Midbrain (tissue), 1 donor: ENCODE measurements at regions not wholly inside any gene's neighbourhood (a gene's known extent, or its start where the extent isn't known, plus 50 kb on each side); places are given as distances from the start of the nearest gene placed in this dataset.

ENCODE experiments used
- DNase-seq: peaks from one replicate; lab custom pipeline; 2025; lab: John Stamatoyannopoulos, UW

- no peak for DNase-seq
These were observed 659.4 kb upstream of the FZD8 start for GRCh38 chr10:36301539-36301938.

- DNase-seq: no peak
These were observed 659.0 kb upstream of the FZD8 start for GRCh38 chr10:36301139-36301538.

- DNase-seq: no peak
These were observed 641.7 kb upstream of the FZD8 start for GRCh38 chr10:36283827-36284226.

- DNase-seq: no peak
These were observed 639.8 kb upstream of the FZD8 start for GRCh38 chr10:36281831-36282331.

- no peak for DNase-seq
These were observed 638.9 kb upstream of the FZD8 start for GRCh38 chr10:36280890-36281499.

- no peak for DNase-seq
These were observed 638.2 kb upstream of the FZD8 start for GRCh38 chr10:36280321-36280741.

GRCh38 chr10:36278176-36278575 is 636.1 kb upstream of the FZD8 start:
- DNase-seq: no peak

GRCh38 chr10:36277459-36277858 is 635.4 kb upstream of the FZD8 start:
- no peak for DNase-seq

- no peak for DNase-seq
These were observed 629.7 kb upstream of the FZD8 start for GRCh38 chr10:36271627-36272340.

- no peak for DNase-seq
These were observed 627.1 kb upstream of the FZD8 start for GRCh38 chr10:36269222-36269621.

GRCh38 chr10:36266923-36267322 is 624.8 kb upstream of the FZD8 start:
- DNase-seq: no peak

GRCh38 chr10:36265741-36266140 is 623.6 kb upstream of the FZD8 start:
- DNase-seq: no peak

- DNase-seq: no peak
These were observed 621.8 kb upstream of the FZD8 start for GRCh38 chr10:36263871-36264270.

GRCh38 chr10:36256948-36257356 is 614.9 kb upstream of the FZD8 start:
- no peak for DNase-seq

GRCh38 chr10:36256166-36256565 is 614.1 kb upstream of the FZD8 start:
- DNase-seq: no peak

- DNase-seq: no peak
These were observed 612.1 kb upstream of the FZD8 start for GRCh38 chr10:36254199-36254598.

- DNase-seq: no peak
These were observed 611.6 kb upstream of the FZD8 start for GRCh38 chr10:36253731-36254130.

GRCh38 chr10:36251068-36251467 is 609.0 kb upstream of the FZD8 start:
- no peak for DNase-seq

- no peak for DNase-seq
These were observed 606.3 kb upstream of the FZD8 start for GRCh38 chr10:36248304-36248981.

GRCh38 chr10:36247478-36247877 is 605.4 kb upstream of the FZD8 start:
- no peak for DNase-seq

GRCh38 chr10:36236931-36237330 is 594.8 kb upstream of the FZD8 start:
- no peak for DNase-seq

GRCh38 chr10:36236341-36236740 is 594.2 kb upstream of the FZD8 start:
- DNase-seq: no peak

GRCh38 chr10:36232935-36233334 is 590.8 kb upstream of the FZD8 start:
- DNase-seq: no peak
